ENCODE measurements at regions not wholly inside any gene's neighbourhood (a gene's known extent, or its start where the extent isn't known, plus 50 kb on each side); places are given as distances from the start of the nearest gene placed in this dataset.
A peak's percentile ranks its signal among the peaks of the same experiment; 100 is the strongest.

- Histone ChIP-seq H3K4me3 (ENCODE audit: low read depth in 1 of 2, low read length in 2 of 2) (no peak overlapping the region), H3K27ac (ENCODE audit: low read depth in 2 of 2, low read length in 1 of 2) (no peak overlapping the region), H3K27me3 (ENCODE audit: control insufficient read depth in 1 of 2, insufficient read depth in 2 of 2, low read length in 2 of 2) (no peaks in the 10 kb centered on the region), H3K36me3 (ENCODE audit: control insufficient read depth in 2 of 2, insufficient read depth in 2 of 2, low read length in 1 of 2) (no peaks in the 10 kb centered on the region), H3K4me1 (ENCODE audit: control insufficient read depth in 2 of 2, insufficient read depth in 2 of 2, low read length in 1 of 2) (no peaks in the 10 kb centered on the region), H3K9me3 (ENCODE audit: control insufficient read depth in 2 of 2, insufficient read depth in 1 of 2, low read depth in 1 of 2, low read length in 1 of 2) (no peaks in the 10 kb centered on the region)
- WGBS, 2 donors = 89 to 90% methylated on average over 6 of the region's 6 CpGs
These were observed 247.7 kb upstream of the RFX3 start for GRCh38 chr9:3773362-3774060.

GRCh38 chr9:3769646-3770045, 243.8 kb upstream of the RFX3 start:
- H3K9me3 ChIP-seq (ENCODE audit: control insufficient read depth in 2 of 2, insufficient read depth in 1 of 2, low read depth in 1 of 2, low read length in 1 of 2) = no peaks in the 10 kb centered on the region
- WGBS, 2 donors = 26 to 35% methylated on average over 4 of the region's 4 CpGs
- H3K4me1 ChIP-seq (ENCODE audit: control insufficient read depth in 2 of 2, insufficient read depth in 2 of 2, low read length in 1 of 2) = no peaks in the 10 kb centered on the region
- H3K27me3 ChIP-seq (ENCODE audit: control insufficient read depth in 1 of 2, insufficient read depth in 2 of 2, low read length in 2 of 2) = no peaks in the 10 kb centered on the region
- H3K36me3 ChIP-seq (ENCODE audit: control insufficient read depth in 2 of 2, insufficient read depth in 2 of 2, low read length in 1 of 2) = no peaks in the 10 kb centered on the region
- H3K27ac ChIP-seq (ENCODE audit: low read depth in 2 of 2, low read length in 1 of 2) = peak overlapping the region in 1 of 2 donors; percentile 2
- no peak overlapping the region for H3K4me3 ChIP-seq (ENCODE audit: low read depth in 1 of 2, low read length in 2 of 2)

GRCh38 chr9:3768712-3769457, 243.1 kb upstream of the RFX3 start:
- Histone ChIP-seq H3K9me3 (ENCODE audit: control insufficient read depth in 2 of 2, insufficient read depth in 1 of 2, low read depth in 1 of 2, low read length in 1 of 2) (no peaks in the 10 kb centered on the region), H3K4me3 (ENCODE audit: low read depth in 1 of 2, low read length in 2 of 2) (no peak overlapping the region), H3K4me1 (ENCODE audit: control insufficient read depth in 2 of 2, insufficient read depth in 2 of 2, low read length in 1 of 2) (no peaks in the 10 kb centered on the region), H3K27ac (ENCODE audit: low read depth in 2 of 2, low read length in 1 of 2) (no peak overlapping the region), H3K36me3 (ENCODE audit: control insufficient read depth in 2 of 2, insufficient read depth in 2 of 2, low read length in 1 of 2) (no peaks in the 10 kb centered on the region), H3K27me3 (ENCODE audit: control insufficient read depth in 1 of 2, insufficient read depth in 2 of 2, low read length in 2 of 2) (no peaks in the 10 kb centered on the region)
- 68 to 75% methylated on average over 5 of the region's 5 CpGs for WGBS, 2 donors

GRCh38 chr9:3768286-3768685, 242.5 kb upstream of the RFX3 start:
- 87 to 90% methylated on average over 5 of the region's 5 CpGs for WGBS, 2 donors

GRCh38 chr9:3762076-3762475, 236.3 kb upstream of the RFX3 start:
- H3K9me3 ChIP-seq (ENCODE audit: control insufficient read depth in 2 of 2, insufficient read depth in 1 of 2, low read depth in 1 of 2, low read length in 1 of 2) = no peaks in the 10 kb centered on the region
- no peaks in the 10 kb centered on the region for H3K4me1 ChIP-seq (ENCODE audit: control insufficient read depth in 2 of 2, insufficient read depth in 2 of 2, low read length in 1 of 2)
- no peak overlapping the region for H3K27ac ChIP-seq (ENCODE audit: low read depth in 2 of 2, low read length in 1 of 2)
- H3K4me3 ChIP-seq (ENCODE audit: low read depth in 1 of 2, low read length in 2 of 2) = no peak overlapping the region
- no peaks in the 10 kb centered on the region for H3K36me3 ChIP-seq (ENCODE audit: control insufficient read depth in 2 of 2, insufficient read depth in 2 of 2, low read length in 1 of 2)
- no peaks in the 10 kb centered on the region for H3K27me3 ChIP-seq (ENCODE audit: control insufficient read depth in 1 of 2, insufficient read depth in 2 of 2, low read length in 2 of 2)
- 62% methylated on average over 3 of the region's 3 CpGs for WGBS, 2 donors

More at GRCh38 chr9:3768286-3768685, 242.5 kb upstream of the RFX3 start:
- H3K4me1 ChIP-seq (ENCODE audit: control insufficient read depth in 2 of 2, insufficient read depth in 2 of 2, low read length in 1 of 2) = no peaks in the 10 kb centered on the region
- no peaks in the 10 kb centered on the region for H3K9me3 ChIP-seq (ENCODE audit: control insufficient read depth in 2 of 2, insufficient read depth in 1 of 2, low read depth in 1 of 2, low read length in 1 of 2)
- H3K36me3 ChIP-seq (ENCODE audit: control insufficient read depth in 2 of 2, insufficient read depth in 2 of 2, low read length in 1 of 2) = no peaks in the 10 kb centered on the region
- H3K27me3 ChIP-seq (ENCODE audit: control insufficient read depth in 1 of 2, insufficient read depth in 2 of 2, low read length in 2 of 2) = no peaks in the 10 kb centered on the region
- H3K27ac ChIP-seq (ENCODE audit: low read depth in 2 of 2, low read length in 1 of 2) = no peak overlapping the region
- H3K4me3 ChIP-seq (ENCODE audit: low read depth in 1 of 2, low read length in 2 of 2) = no peak overlapping the region

GRCh38 chr9:3760031-3760430, 234.2 kb upstream of the RFX3 start:
- Histone ChIP-seq H3K4me3 (ENCODE audit: low read depth in 1 of 2, low read length in 2 of 2) (no peak overlapping the region), H3K9me3 (ENCODE audit: control insufficient read depth in 2 of 2, insufficient read depth in 1 of 2, low read depth in 1 of 2, low read length in 1 of 2) (no peaks in the 10 kb centered on the region), H3K4me1 (ENCODE audit: control insufficient read depth in 2 of 2, insufficient read depth in 2 of 2, low read length in 1 of 2) (no peaks in the 10 kb centered on the region), H3K27me3 (ENCODE audit: control insufficient read depth in 1 of 2, insufficient read depth in 2 of 2, low read length in 2 of 2) (no peaks in the 10 kb centered on the region), H3K27ac (ENCODE audit: low read depth in 2 of 2, low read length in 1 of 2) (no peak overlapping the region), H3K36me3 (ENCODE audit: control insufficient read depth in 2 of 2, insufficient read depth in 2 of 2, low read length in 1 of 2) (no peaks in the 10 kb centered on the region)
- WGBS, 2 donors = 17 to 21% methylated on average over 4 of the region's 4 CpGs

- H3K4me3 ChIP-seq (ENCODE audit: low read depth in 1 of 2, low read length in 2 of 2) = no peak overlapping the region
- no peaks in the 10 kb centered on the region for H3K36me3 ChIP-seq (ENCODE audit: control insufficient read depth in 2 of 2, insufficient read depth in 2 of 2, low read length in 1 of 2)
- no peaks in the 10 kb centered on the region for H3K27me3 ChIP-seq (ENCODE audit: control insufficient read depth in 1 of 2, insufficient read depth in 2 of 2, low read length in 2 of 2)
- no peak overlapping the region for H3K27ac ChIP-seq (ENCODE audit: low read depth in 2 of 2, low read length in 1 of 2)
- no peaks in the 10 kb centered on the region for H3K9me3 ChIP-seq (ENCODE audit: control insufficient read depth in 2 of 2, insufficient read depth in 1 of 2, low read depth in 1 of 2, low read length in 1 of 2)
- H3K4me1 ChIP-seq (ENCODE audit: control insufficient read depth in 2 of 2, insufficient read depth in 2 of 2, low read length in 1 of 2) = no peaks in the 10 kb centered on the region
- 43 to 46% methylated on average over 5 of the region's 5 CpGs for WGBS, 2 donors
These were observed 233.2 kb upstream of the RFX3 start for GRCh38 chr9:3758816-3759576.

- H3K4me1 ChIP-seq (ENCODE audit: control insufficient read depth in 2 of 2, insufficient read depth in 2 of 2, low read length in 1 of 2) = no peaks in the 10 kb centered on the region
- H3K27ac ChIP-seq (ENCODE audit: low read depth in 2 of 2, low read length in 1 of 2) = no peak overlapping the region
- no peak overlapping the region for H3K4me3 ChIP-seq (ENCODE audit: low read depth in 1 of 2, low read length in 2 of 2)
- 88 to 91% methylated on average over 3 of the region's 3 CpGs for WGBS, 2 donors
- no peaks in the 10 kb centered on the region for H3K36me3 ChIP-seq (ENCODE audit: control insufficient read depth in 2 of 2, insufficient read depth in 2 of 2, low read length in 1 of 2)
- H3K9me3 ChIP-seq (ENCODE audit: control insufficient read depth in 2 of 2, insufficient read depth in 1 of 2, low read depth in 1 of 2, low read length in 1 of 2) = no peaks in the 10 kb centered on the region
- H3K27me3 ChIP-seq (ENCODE audit: control insufficient read depth in 1 of 2, insufficient read depth in 2 of 2, low read length in 2 of 2) = no peaks in the 10 kb centered on the region
These were observed 230.3 kb upstream of the RFX3 start for GRCh38 chr9:3756071-3756470.

GRCh38 chr9:3751125-3751758, 225.4 kb upstream of the RFX3 start:
- H3K27me3 ChIP-seq (ENCODE audit: control insufficient read depth in 1 of 2, insufficient read depth in 2 of 2, low read length in 2 of 2) = no peaks in the 10 kb centered on the region
- H3K9me3 ChIP-seq (ENCODE audit: control insufficient read depth in 2 of 2, insufficient read depth in 1 of 2, low read depth in 1 of 2, low read length in 1 of 2) = no peaks in the 10 kb centered on the region
- peak overlapping the region in 1 of 2 donors; percentile 11 for H3K27ac ChIP-seq (ENCODE audit: low read depth in 2 of 2, low read length in 1 of 2)
- no peaks in the 10 kb centered on the region for H3K36me3 ChIP-seq (ENCODE audit: control insufficient read depth in 2 of 2, insufficient read depth in 2 of 2, low read length in 1 of 2)
- no peaks in the 10 kb centered on the region for H3K4me1 ChIP-seq (ENCODE audit: control insufficient read depth in 2 of 2, insufficient read depth in 2 of 2, low read length in 1 of 2)
- WGBS, 2 donors = 37 to 56% methylated on average over 2 of the region's 2 CpGs
- H3K4me3 ChIP-seq (ENCODE audit: low read depth in 1 of 2, low read length in 2 of 2) = no peak overlapping the region
